Heart right ventricle (tissue), 16 donors: ENCODE measurements at regions not wholly inside any gene's neighbourhood (a gene's known extent, or its start where the extent isn't known, plus 50 kb on each side); places are given as distances from the start of the nearest gene placed in this dataset.

Source experiments
- ATAC-seq, 8 donors: fragments of 200-7000 bp; cut with Tn5 transposase; one replicate each; pipeline ENCODE4 v1.9.1; 2020; ENCODE audit warnings: mild to moderate bottlenecking in 8 of 8, moderate library complexity in 8 of 8, moderate number of reproducible peaks in 1 of 8
- DNase-seq, 2 donors: peaks; one replicate each; pipeline ENCODE4 v3.0.0-alpha.2; 2020
- H3K27ac ChIP-seq, 10 donors: fragments of 200-600 bp; sonication (generic) in 2 of 10; one replicate each; pipeline versions ENCODE4 v1.5.0 to v1.8.0; 2020 to 2022; ENCODE audit warnings: mild to moderate bottlenecking in 3 of 10
- H3K27me3 ChIP-seq, 7 donors: fragments of 200-600 bp; one replicate each; pipeline ENCODE4 v1.8.0; 2021 to 2022; ENCODE audit warnings: mild to moderate bottlenecking in 2 of 7
- H3K36me3 ChIP-seq, 9 donors: fragments of 200-600 bp; sonication (generic) in 1 of 9; one replicate each; pipeline versions ENCODE4 v1.5.0 to v1.8.0; 2020 to 2022; ENCODE audit warnings: mild to moderate bottlenecking in 2 of 9
- H3K4me1 ChIP-seq, 9 donors: fragments of 200-600 bp; sonication (generic) in 1 of 9; one replicate each; pipeline versions ENCODE4 v1.5.0 to v1.8.0; 2020 to 2022; ENCODE audit warnings: mild to moderate bottlenecking in 4 of 9
- H3K4me3 ChIP-seq, 10 donors: fragments of 200-600 bp; sonication (generic) in 2 of 10; one replicate each; pipeline versions ENCODE4 v1.5.0 to v1.8.0; 2020 to 2022; ENCODE audit warnings: mild to moderate bottlenecking in 7 of 10, moderate library complexity in 2 of 10
- H3K9me3 ChIP-seq, 11 donors: fragments of 200-600 bp in 10 of 11; sonication (generic) in 2 of 11; one replicate each; pipeline versions ENCODE4 v1.5.0 to v1.8.0; 2013 to 2022; ENCODE audit warnings: mild to moderate bottlenecking in 2 of 11, control low read depth in 1 of 11, moderate library complexity in 1 of 11
- CTCF ChIP-seq, 9 donors: fragments of 200-600 bp; sonication (generic) in 2 of 9; IDR thresholded peaks; one replicate each; pipeline versions ENCODE4 v1.5.0 to v1.8.0; 2021 to 2022; ENCODE audit warnings: antibody characterized with exemption in 9 of 9, mild to moderate bottlenecking in 5 of 9, moderate library complexity in 1 of 9
- WGBS, 2 donors: extraction: QIAGEN DNeasy Blood & Tissue Kit; methylation state at CpG; one replicate each; pipeline ENCODE4 v1.1.7; 2013; ENCODE audit warnings: inconsistent platforms in 1 of 2; 5-methylcytosine and 5-hydroxymethylcytosine counted together
- intact Hi-C, 10 donors: fragments of 100-400 bp; cut with DNase I; formaldehyde crosslinking; loops; one replicate each; pipeline versions ENCODE4 v1.11.1 to v1.14.2; 2022
- donor health status: Arrhythmogenic right ventricular cardiomyopathy.
- donor health status: ischemic (EF 13 %, LVEDD 7.1; RV severe dilation, severe dysfunction).
- donor health status: healthy with polysubstance abuse.
- donor health status: DM: no; HTN: yes; CAD: no.
- donor health status: DM: no; HTN: no; CAD: no.
- donor health status: ischemic (EF 25% LVEDD 6.9; RV normal size, moderate dysfunction).
- donor health status: ischemic (EF 25% LVEDD 5.7; RV mildly dilated, moderate dysfunction).
- donor health status: healthy.
- donor health status: DM: yes; HTN: yes; CAD: no.
- donor health status: Ischemic cardiomyopathy.
- donor health status: ischemic (EF 35%, LVEDD 5.7; RV mildly dilated, moderate dysfunction).
- donor health status: nonischemic (EF 11% LVEDD 7.7; RV severe dilation, severe dysfunction).
- donor health status: DM: yes; HTN: yes; CAD: no.
- donor health status: PGD.
- donor health status: ischemic (EF 29% LVEDD 5.4; RV normal size, mild dysfunction).
- donor health status: nonischemic (EF 23%, LVEDD 6.1; RV moderate dilation, normal function).

GRCh38 chr2:47636596-47637264 is 65.9 kb upstream of the KCNK12 start:
- peaks cover 0 to 10% (median 0%) of the 10 kb centered on the region in 11 donors for H3K9me3 ChIP-seq
- WGBS, 2 donors, result 83 to 85% methylated on average over 10 of the region's 10 CpGs
- intact Hi-C loops, result no loop called here
- H3K4me3 ChIP-seq, result no peak overlapping the region
- no peaks in the 10 kb centered on the region for H3K27me3 ChIP-seq
- no peaks in the 10 kb centered on the region for H3K36me3 ChIP-seq
- TF ChIP-seq CTCF (IDR thresholded peaks at IDR 0.05), result no peak
- ATAC-seq (no peak), DNase-seq (no peak)
- H3K27ac ChIP-seq, result no peak overlapping the region
- H3K4me1 ChIP-seq, result no peaks in the 10 kb centered on the region

- H3K36me3 ChIP-seq, result no peaks in the 10 kb centered on the region
- no peak overlapping the region for H3K27ac ChIP-seq
- peaks cover 0 to 10% (median 0%) of the 10 kb centered on the region in 11 donors for H3K9me3 ChIP-seq
- ATAC-seq (no peak), DNase-seq (no peak)
- intact Hi-C loops, result no loop called here
- WGBS, 2 donors, result 70 to 81% methylated on average over 4 of the region's 4 CpGs
- no peak overlapping the region for H3K4me3 ChIP-seq
- no peaks in the 10 kb centered on the region for H3K4me1 ChIP-seq
- no peaks in the 10 kb centered on the region for H3K27me3 ChIP-seq
- no peak for TF ChIP-seq CTCF (IDR thresholded peaks at IDR 0.05)
Measured at GRCh38 chr2:47636176-47636575, 65.4 kb upstream of the KCNK12 start.

- H3K36me3 ChIP-seq, result no peaks in the 10 kb centered on the region
- intact Hi-C loops, result no loop called here
- no peak overlapping the region for H3K4me3 ChIP-seq
- TF ChIP-seq CTCF (IDR thresholded peaks at IDR 0.05), result no peak
- DNase-seq, result no peak
- no peaks in the 10 kb centered on the region for H3K4me1 ChIP-seq
- H3K9me3 ChIP-seq, result no peaks in the 10 kb centered on the region
- WGBS, 2 donors, result 66 to 88% methylated on average over 3 of the region's 3 CpGs
- no peaks in the 10 kb centered on the region for H3K27me3 ChIP-seq
- peak in 1 of 8 donors; percentile 38 for ATAC-seq
- H3K27ac ChIP-seq, result no peak overlapping the region
Measured at GRCh38 chr2:47632754-47633153, 62.0 kb upstream of the KCNK12 start.

GRCh38 chr2:47631792-47632398 is 61.1 kb upstream of the KCNK12 start:
- no peak overlapping the region for H3K27ac ChIP-seq
- H3K4me3 ChIP-seq, result no peak overlapping the region
- TF ChIP-seq CTCF (IDR thresholded peaks at IDR 0.05), result no peak
- WGBS, 2 donors, result 87 to 91% methylated on average over 12 of the region's 12 CpGs
- intact Hi-C loops, result no loop called here
- DNase-seq, result no peak
- H3K9me3 ChIP-seq, result no peaks in the 10 kb centered on the region
- H3K4me1 ChIP-seq, result no peaks in the 10 kb centered on the region
- no peaks in the 10 kb centered on the region for H3K27me3 ChIP-seq
- no peaks in the 10 kb centered on the region for H3K36me3 ChIP-seq
- peak in 2 of 8 donors; percentile 17 to 30 for ATAC-seq
